ENCODE measurements at regions not wholly inside any gene's neighbourhood (a gene's known extent, or its start where the extent isn't known, plus 50 kb on each side); places are given as distances from the start of the nearest gene placed in this dataset.

GRCh38 chr6:164018133-164018532 lies 603.6 kb downstream of the QKI start:
- whole genome bisulfite sequencing, 2 experiments: 91% methylated on average over 4 of the region's 4 CpGs
- H3K27me3 ChIP-seq (ENCODE audit: control insufficient read depth, insufficient read depth, low read length, poor library complexity, severe bottlenecking): no peaks in the 10 kb centered on the region
- H3K4me1 ChIP-seq (ENCODE audit: control insufficient read depth, insufficient read depth, low read length): peaks cover 23% of the 10 kb centered on the region
- no peak overlapping the region for H3K4me3 ChIP-seq (ENCODE audit: insufficient read depth, low read depth, low read length)
- no peak overlapping the region for H3K27ac ChIP-seq (ENCODE audit: insufficient read depth, low read depth, low read length, poor library complexity, severe bottlenecking)
- H3K9me3 ChIP-seq (ENCODE audit: control insufficient read depth, low read length): no peaks in the 10 kb centered on the region
- no peaks in the 10 kb centered on the region for H3K36me3 ChIP-seq (ENCODE audit: control insufficient read depth, insufficient read depth, low read length)

- Histone ChIP-seq H3K4me3 (ENCODE audit: insufficient read depth, low read depth, low read length) (no peak overlapping the region), H3K27me3 (ENCODE audit: control insufficient read depth, insufficient read depth, low read length, poor library complexity, severe bottlenecking) (no peaks in the 10 kb centered on the region), H3K36me3 (ENCODE audit: control insufficient read depth, insufficient read depth, low read length) (no peaks in the 10 kb centered on the region), H3K9me3 (ENCODE audit: control insufficient read depth, low read length) (no peaks in the 10 kb centered on the region), H3K27ac (ENCODE audit: insufficient read depth, low read depth, low read length, poor library complexity, severe bottlenecking) (no peak overlapping the region), H3K4me1 (ENCODE audit: control insufficient read depth, insufficient read depth, low read length) (peaks cover 26% of the 10 kb centered on the region)
- WGBS, 2 experiments: 93 to 98% methylated on average over 6 of the region's 6 CpGs
Measured at GRCh38 chr6:164016056-164016455, 601.5 kb downstream of the QKI start.

- WGBS, 2 experiments: 19 to 31% methylated on average over 3 to 4 of the region's 4 CpGs
- no peak overlapping the region for H3K4me3 ChIP-seq (ENCODE audit: insufficient read depth, low read depth, low read length)
- H3K4me1 ChIP-seq (ENCODE audit: control insufficient read depth, insufficient read depth, low read length): peaks cover 34% of the 10 kb centered on the region
- H3K9me3 ChIP-seq (ENCODE audit: control insufficient read depth, low read length): no peaks in the 10 kb centered on the region
- peak overlapping the region; percentile 1 for H3K27ac ChIP-seq (ENCODE audit: insufficient read depth, low read depth, low read length, poor library complexity, severe bottlenecking)
- no peaks in the 10 kb centered on the region for H3K36me3 ChIP-seq (ENCODE audit: control insufficient read depth, insufficient read depth, low read length)
- H3K27me3 ChIP-seq (ENCODE audit: control insufficient read depth, insufficient read depth, low read length, poor library complexity, severe bottlenecking): no peaks in the 10 kb centered on the region
Measured at GRCh38 chr6:164015088-164015484, 600.6 kb downstream of the QKI start.

GRCh38 chr6:164014346-164015087 lies 600.0 kb downstream of the QKI start:
- no peak overlapping the region for H3K27ac ChIP-seq (ENCODE audit: insufficient read depth, low read depth, low read length, poor library complexity, severe bottlenecking)
- H3K9me3 ChIP-seq (ENCODE audit: control insufficient read depth, low read length): no peaks in the 10 kb centered on the region

GRCh38 chr6:164013480-164014208 lies 599.1 kb downstream of the QKI start:
- Histone ChIP-seq H3K4me1 (ENCODE audit: control insufficient read depth, insufficient read depth, low read length) (peaks cover 34% of the 10 kb centered on the region), H3K36me3 (ENCODE audit: control insufficient read depth, insufficient read depth, low read length) (no peaks in the 10 kb centered on the region), H3K4me3 (ENCODE audit: insufficient read depth, low read depth, low read length) (no peak overlapping the region), H3K27ac (ENCODE audit: insufficient read depth, low read depth, low read length, poor library complexity, severe bottlenecking) (no peak overlapping the region), H3K27me3 (ENCODE audit: control insufficient read depth, insufficient read depth, low read length, poor library complexity, severe bottlenecking) (no peaks in the 10 kb centered on the region), H3K9me3 (ENCODE audit: control insufficient read depth, low read length) (no peaks in the 10 kb centered on the region)
- 95% methylated on average over 4 to 5 of the region's 5 CpGs for WGBS, 2 experiments

More at GRCh38 chr6:164014346-164015087, 600.0 kb downstream of the QKI start:
- Histone ChIP-seq H3K36me3 (ENCODE audit: control insufficient read depth, insufficient read depth, low read length) (no peaks in the 10 kb centered on the region), H3K4me3 (ENCODE audit: insufficient read depth, low read depth, low read length) (no peak overlapping the region), H3K4me1 (ENCODE audit: control insufficient read depth, insufficient read depth, low read length) (peaks cover 34% of the 10 kb centered on the region), H3K27me3 (ENCODE audit: control insufficient read depth, insufficient read depth, low read length, poor library complexity, severe bottlenecking) (no peaks in the 10 kb centered on the region)
- WGBS, 2 experiments: 69 to 71% methylated on average over 11 of the region's 11 CpGs

- Histone ChIP-seq H3K36me3 (ENCODE audit: control insufficient read depth, insufficient read depth, low read length) (no peaks in the 10 kb centered on the region), H3K27me3 (ENCODE audit: control insufficient read depth, insufficient read depth, low read length, poor library complexity, severe bottlenecking) (no peaks in the 10 kb centered on the region), H3K4me3 (ENCODE audit: insufficient read depth, low read depth, low read length) (no peak overlapping the region), H3K4me1 (ENCODE audit: control insufficient read depth, insufficient read depth, low read length) (peaks cover 34% of the 10 kb centered on the region), H3K9me3 (ENCODE audit: control insufficient read depth, low read length) (no peaks in the 10 kb centered on the region), H3K27ac (ENCODE audit: insufficient read depth, low read depth, low read length, poor library complexity, severe bottlenecking) (no peak overlapping the region)
- WGBS, 2 experiments: 100% methylated on average over 1 of the region's 2 CpGs; no CpG with 5 or more reads in 1 of the 2 experiments
Measured at GRCh38 chr6:164011321-164011720, 596.8 kb downstream of the QKI start.

GRCh38 chr6:164010441-164011103 lies 596.1 kb downstream of the QKI start:
- H3K4me1 ChIP-seq (ENCODE audit: control insufficient read depth, insufficient read depth, low read length): peaks cover 29% of the 10 kb centered on the region
- peak overlapping the region; percentile 32 for H3K27ac ChIP-seq (ENCODE audit: insufficient read depth, low read depth, low read length, poor library complexity, severe bottlenecking)
- no peaks in the 10 kb centered on the region for H3K9me3 ChIP-seq (ENCODE audit: control insufficient read depth, low read length)
- H3K36me3 ChIP-seq (ENCODE audit: control insufficient read depth, insufficient read depth, low read length): no peaks in the 10 kb centered on the region
- no peak overlapping the region for H3K4me3 ChIP-seq (ENCODE audit: insufficient read depth, low read depth, low read length)
- no peaks in the 10 kb centered on the region for H3K27me3 ChIP-seq (ENCODE audit: control insufficient read depth, insufficient read depth, low read length, poor library complexity, severe bottlenecking)
- 54 to 75% methylated on average over 5 to 6 of the region's 6 CpGs for WGBS, 2 experiments

- H3K9me3 ChIP-seq (ENCODE audit: control insufficient read depth, low read length): no peaks in the 10 kb centered on the region
- no peaks in the 10 kb centered on the region for H3K27me3 ChIP-seq (ENCODE audit: control insufficient read depth, insufficient read depth, low read length, poor library complexity, severe bottlenecking)
- 92 to 93% methylated on average over 4 of the region's 4 CpGs for WGBS, 2 experiments
- no peak overlapping the region for H3K4me3 ChIP-seq (ENCODE audit: insufficient read depth, low read depth, low read length)
- peaks cover 15% of the 10 kb centered on the region for H3K4me1 ChIP-seq (ENCODE audit: control insufficient read depth, insufficient read depth, low read length)
- no peak overlapping the region for H3K27ac ChIP-seq (ENCODE audit: insufficient read depth, low read depth, low read length, poor library complexity, severe bottlenecking)
- no peaks in the 10 kb centered on the region for H3K36me3 ChIP-seq (ENCODE audit: control insufficient read depth, insufficient read depth, low read length)
Measured at GRCh38 chr6:164008902-164009301, 594.4 kb downstream of the QKI start.

- Histone ChIP-seq H3K4me1 (ENCODE audit: control insufficient read depth, insufficient read depth, low read length) (peaks cover 11% of the 10 kb centered on the region), H3K27me3 (ENCODE audit: control insufficient read depth, insufficient read depth, low read length, poor library complexity, severe bottlenecking) (no peaks in the 10 kb centered on the region), H3K27ac (ENCODE audit: insufficient read depth, low read depth, low read length, poor library complexity, severe bottlenecking) (no peak overlapping the region), H3K9me3 (ENCODE audit: control insufficient read depth, low read length) (no peaks in the 10 kb centered on the region), H3K36me3 (ENCODE audit: control insufficient read depth, insufficient read depth, low read length) (no peaks in the 10 kb centered on the region), H3K4me3 (ENCODE audit: insufficient read depth, low read depth, low read length) (no peak overlapping the region)
- WGBS, 2 experiments: 87 to 89% methylated on average over 7 of the region's 7 CpGs
Measured at GRCh38 chr6:164007881-164008280, 593.4 kb downstream of the QKI start.

GRCh38 chr6:164006459-164006858 lies 591.9 kb downstream of the QKI start:
- Histone ChIP-seq H3K27ac (ENCODE audit: insufficient read depth, low read depth, low read length, poor library complexity, severe bottlenecking) (no peak overlapping the region), H3K4me3 (ENCODE audit: insufficient read depth, low read depth, low read length) (no peak overlapping the region), H3K9me3 (ENCODE audit: control insufficient read depth, low read length) (no peaks in the 10 kb centered on the region), H3K27me3 (ENCODE audit: control insufficient read depth, insufficient read depth, low read length, poor library complexity, severe bottlenecking) (no peaks in the 10 kb centered on the region), H3K36me3 (ENCODE audit: control insufficient read depth, insufficient read depth, low read length) (no peaks in the 10 kb centered on the region), H3K4me1 (ENCODE audit: control insufficient read depth, insufficient read depth, low read length) (peaks cover 11% of the 10 kb centered on the region)
- whole genome bisulfite sequencing, 2 experiments: 92 to 96% methylated on average over 6 of the region's 6 CpGs
